M059J (cell line): ENCODE measurements at regions not wholly inside any gene's neighbourhood (a gene's known extent, or its start where the extent isn't known, plus 50 kb on each side); places are given as distances from the start of the nearest gene placed in this dataset.

Experiments used
- DNase-seq: peaks from one replicate; pipeline ENCODE4 v3.0.0-alpha.2; 2012; ENCODE audit warnings: low read depth

DNA sequence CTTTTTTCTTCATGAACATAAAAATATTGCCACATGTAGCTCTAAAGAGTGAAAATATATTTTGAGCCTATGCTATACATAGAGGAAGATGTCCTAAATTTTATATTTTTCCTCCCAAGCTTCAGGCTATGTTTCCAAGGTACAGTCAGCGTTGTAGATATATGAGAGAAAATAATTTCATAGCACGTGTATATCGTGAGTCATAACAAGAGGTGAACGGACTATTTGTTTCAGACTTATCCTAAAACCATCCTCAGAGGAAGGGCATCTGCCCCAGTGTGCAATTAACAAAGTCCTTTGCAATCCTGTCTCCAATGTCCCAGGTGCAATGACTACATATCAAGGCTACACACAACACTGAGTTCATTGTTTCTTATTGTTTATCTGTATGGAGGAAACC is 177.3 kb upstream of the ARRDC4 start:
- DNase-seq = no peak

DNA sequence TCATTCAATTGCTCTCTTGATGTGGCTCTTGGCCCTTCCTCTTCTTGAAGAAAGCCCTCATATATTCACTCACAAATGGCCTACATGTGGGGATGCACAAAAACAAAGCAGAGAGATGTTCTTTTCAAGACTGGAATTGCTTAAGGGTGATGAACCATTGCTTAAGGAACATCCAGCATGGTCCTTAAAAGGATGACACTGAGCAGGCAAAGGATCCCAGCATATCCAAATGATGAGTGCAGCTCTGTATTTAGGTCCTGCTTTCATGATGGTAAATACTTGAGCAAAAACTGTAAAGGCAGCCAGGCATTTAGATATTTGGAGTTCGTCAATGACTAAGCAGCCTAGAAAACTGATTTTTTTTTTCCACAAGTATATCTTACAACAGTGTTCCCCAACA is 173.8 kb upstream of the ARRDC4 start:
- no peak for DNase-seq

DNA sequence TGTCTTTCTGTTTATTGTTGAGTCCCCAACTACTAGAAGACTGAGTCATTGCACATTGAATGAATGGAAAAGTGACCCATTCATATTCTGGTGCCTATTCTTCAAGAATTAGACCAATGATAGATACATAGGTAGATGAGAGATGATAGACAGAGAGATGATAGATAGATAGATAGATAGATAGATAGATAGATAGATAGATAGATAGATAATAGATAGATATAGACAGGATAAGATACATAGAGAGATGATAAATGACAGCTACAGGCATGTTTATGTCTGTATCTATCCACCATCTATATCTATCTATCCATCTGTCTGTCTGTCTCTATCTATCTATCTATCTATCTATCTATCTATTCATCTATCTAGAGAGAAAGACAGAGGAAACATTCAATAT is 170.3 kb upstream of the ARRDC4 start:
- no peak for DNase-seq

GRCh38 chr15:97791824-97792792 is 168.4 kb upstream of the ARRDC4 start:
- DNase-seq = no peak

GRCh38 chr15:97804950-97805349 is 155.6 kb upstream of the ARRDC4 start:
- no peak for DNase-seq

DNA sequence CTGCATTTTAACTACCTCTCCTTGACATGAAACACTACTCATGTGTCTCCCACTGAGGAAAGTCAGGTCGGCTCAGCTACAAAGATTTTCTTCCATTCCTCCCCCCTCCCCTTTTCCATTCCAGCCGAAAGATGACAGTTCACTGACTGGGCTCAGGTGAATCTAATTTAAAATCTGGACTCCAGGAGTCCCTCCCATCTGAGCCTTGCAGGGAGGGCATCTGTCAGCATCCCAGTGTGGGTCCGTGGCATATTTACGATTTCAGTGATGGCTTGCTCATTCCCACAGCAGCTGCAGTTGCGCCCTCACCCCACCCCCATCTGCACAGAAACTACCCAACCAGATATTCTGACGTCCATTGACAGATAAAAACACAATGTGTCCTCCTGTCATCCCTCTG is 153.7 kb upstream of the ARRDC4 start:
- no peak for DNase-seq

DNA sequence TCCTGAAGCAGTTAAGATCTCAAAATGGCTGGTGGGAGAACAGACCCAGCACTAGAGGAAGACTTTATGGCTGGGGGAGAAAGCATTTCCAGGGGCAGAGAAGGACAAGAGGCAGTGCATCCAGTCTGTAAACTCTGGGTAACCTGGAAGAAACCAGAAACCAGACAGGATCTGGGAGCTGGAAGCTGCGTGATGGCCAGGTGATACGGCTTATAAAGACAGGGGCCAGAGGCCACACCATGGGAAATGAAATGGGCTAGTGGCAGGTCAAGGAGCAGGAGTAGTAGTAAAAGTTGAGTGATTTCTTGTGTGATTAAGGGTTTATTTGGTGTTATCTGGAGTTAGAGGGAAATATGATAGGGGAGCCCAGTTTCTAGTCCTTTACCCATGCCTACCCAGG is 144.7 kb upstream of the ARRDC4 start:
- DNase-seq = no peak

GRCh38 chr15:97817276-97817890 is 143.1 kb upstream of the ARRDC4 start:
- DNase-seq = no peak

DNA sequence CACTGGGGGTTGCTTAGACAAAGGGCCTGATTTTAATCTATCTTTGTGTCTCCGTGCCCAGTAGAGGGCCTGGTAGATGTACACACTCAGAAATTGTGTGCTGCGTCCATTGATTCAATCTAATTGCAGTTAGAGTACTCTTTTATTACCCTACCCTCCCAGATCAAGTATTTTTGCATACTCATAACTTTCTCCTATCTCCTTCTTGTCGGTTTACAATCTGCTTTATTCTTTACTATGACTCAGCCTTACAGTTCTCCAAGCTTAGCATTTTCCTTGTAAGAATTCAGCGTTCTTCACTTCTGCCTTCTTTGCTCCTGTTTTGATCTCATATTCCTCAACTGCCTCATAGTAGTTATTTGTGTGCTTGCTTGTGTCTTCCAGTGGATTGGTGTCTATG is 124.5 kb upstream of the ARRDC4 start:
- no peak for DNase-seq

DNA sequence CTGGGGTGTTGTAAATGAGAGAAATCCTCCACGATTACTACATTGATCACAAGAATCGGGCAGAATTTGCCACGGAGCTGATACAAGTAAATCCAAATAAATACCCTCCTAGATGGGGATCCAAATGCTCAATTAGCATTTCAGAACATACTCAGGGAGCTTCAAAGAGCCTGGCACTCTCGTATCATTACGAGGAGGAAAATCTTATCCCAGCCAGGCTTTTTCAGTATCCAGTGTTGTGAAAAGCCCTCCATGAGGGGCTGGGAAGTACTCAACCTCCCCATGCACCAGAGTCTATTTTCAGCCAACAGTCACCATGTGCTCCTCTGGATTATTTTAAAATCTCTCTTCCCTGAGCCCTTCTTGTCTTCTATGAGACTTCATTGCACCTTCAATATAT is 122.6 kb upstream of the ARRDC4 start:
- DNase-seq = no peak

GRCh38 chr15:97838606-97839210 is 121.8 kb upstream of the ARRDC4 start:
- no peak for DNase-seq

GRCh38 chr15:97840501-97840900 is 120.0 kb upstream of the ARRDC4 start:
- DNase-seq = no peak

DNA sequence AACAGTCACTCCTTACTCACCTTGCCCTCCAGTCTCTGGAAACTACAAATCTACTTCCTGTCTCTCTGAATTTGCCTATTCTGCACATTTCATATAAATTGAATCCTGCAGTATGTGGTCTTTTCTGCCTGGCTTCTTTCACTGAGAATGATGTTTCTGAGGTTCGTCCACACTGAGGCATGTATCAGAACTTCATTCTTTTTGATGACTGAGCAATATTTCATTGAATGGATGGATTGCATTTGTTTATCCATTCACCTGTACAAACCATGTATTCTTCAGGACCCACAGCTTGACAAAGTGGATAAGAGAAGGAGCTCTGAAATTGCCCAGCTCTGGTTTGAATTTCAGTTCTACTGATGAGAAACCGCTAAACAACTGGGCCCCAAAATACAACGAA is 118.9 kb upstream of the ARRDC4 start:
- DNase-seq = no peak

- no peak for DNase-seq
These were observed 111.3 kb upstream of the ARRDC4 start for GRCh38 chr15:97849183-97849582.

DNA sequence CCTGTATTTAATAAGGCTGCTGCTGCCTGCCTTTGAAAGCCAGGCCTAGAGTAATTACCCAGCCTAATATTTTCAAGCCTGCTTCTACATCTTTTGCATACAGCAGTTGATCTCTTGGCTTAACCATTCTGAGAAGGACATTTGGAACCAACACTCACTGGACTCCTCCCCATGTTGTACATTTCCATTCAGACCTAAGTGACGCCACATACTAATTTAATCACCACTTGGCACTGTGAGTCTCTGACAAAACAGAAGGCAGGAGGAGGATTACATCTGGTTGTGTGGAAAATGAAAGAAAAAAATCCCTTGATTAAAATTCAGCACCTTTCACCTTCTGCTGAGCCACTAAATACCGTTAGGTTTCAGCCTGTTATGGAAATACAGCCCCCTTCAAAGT is 102.2 kb upstream of the ARRDC4 start:
- no peak for DNase-seq

- no peak for DNase-seq
These were observed 98.8 kb upstream of the ARRDC4 start for GRCh38 chr15:97861529-97862260.

DNA sequence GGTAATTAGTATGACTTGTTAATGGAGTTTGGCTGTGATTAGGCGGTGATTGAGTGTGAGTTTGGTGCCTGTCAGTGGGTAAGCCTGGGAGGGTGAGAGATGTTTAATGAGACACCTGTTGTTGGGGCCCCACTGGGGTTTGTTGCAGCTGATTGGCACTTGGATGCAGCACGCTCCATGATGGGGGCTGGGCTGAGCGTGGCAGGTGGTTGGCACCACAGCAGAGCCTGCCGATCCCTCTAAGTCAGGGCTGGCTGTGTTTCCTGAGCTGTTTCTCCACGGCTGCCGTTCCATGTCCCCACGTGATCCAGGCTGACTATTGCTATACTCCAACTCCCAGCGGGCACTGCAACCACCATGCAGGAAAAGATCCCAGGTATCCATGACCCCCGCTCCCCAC is 93.5 kb upstream of the ARRDC4 start:
- no peak for DNase-seq

GRCh38 chr15:97867870-97868269 is 92.6 kb upstream of the ARRDC4 start:
- no peak for DNase-seq

- no peak for DNase-seq
These were observed 91.5 kb upstream of the ARRDC4 start for GRCh38 chr15:97868981-97869380.

GRCh38 chr15:97870771-97871170 is 89.7 kb upstream of the ARRDC4 start:
- no peak for DNase-seq

- DNase-seq = no peak
These were observed 86.4 kb upstream of the ARRDC4 start for GRCh38 chr15:97874139-97874538.

- no peak for DNase-seq
These were observed 85.4 kb upstream of the ARRDC4 start for GRCh38 chr15:97875025-97875512.
